GM21423 (cell line): ENCODE measurements at regions not wholly inside any gene's neighbourhood (a gene's known extent, or its start where the extent isn't known, plus 50 kb on each side); places are given as distances from the start of the nearest gene placed in this dataset.

Experiments used
- ATAC-seq: cut with Tn5 transposase; IDR thresholded peaks from one replicate; pipeline ENCODE4 v1.9.1; 2021; ENCODE audit warnings: mild to moderate bottlenecking, moderate library complexity; ENCODE audit not compliant: unreplicated experiment

DNA sequence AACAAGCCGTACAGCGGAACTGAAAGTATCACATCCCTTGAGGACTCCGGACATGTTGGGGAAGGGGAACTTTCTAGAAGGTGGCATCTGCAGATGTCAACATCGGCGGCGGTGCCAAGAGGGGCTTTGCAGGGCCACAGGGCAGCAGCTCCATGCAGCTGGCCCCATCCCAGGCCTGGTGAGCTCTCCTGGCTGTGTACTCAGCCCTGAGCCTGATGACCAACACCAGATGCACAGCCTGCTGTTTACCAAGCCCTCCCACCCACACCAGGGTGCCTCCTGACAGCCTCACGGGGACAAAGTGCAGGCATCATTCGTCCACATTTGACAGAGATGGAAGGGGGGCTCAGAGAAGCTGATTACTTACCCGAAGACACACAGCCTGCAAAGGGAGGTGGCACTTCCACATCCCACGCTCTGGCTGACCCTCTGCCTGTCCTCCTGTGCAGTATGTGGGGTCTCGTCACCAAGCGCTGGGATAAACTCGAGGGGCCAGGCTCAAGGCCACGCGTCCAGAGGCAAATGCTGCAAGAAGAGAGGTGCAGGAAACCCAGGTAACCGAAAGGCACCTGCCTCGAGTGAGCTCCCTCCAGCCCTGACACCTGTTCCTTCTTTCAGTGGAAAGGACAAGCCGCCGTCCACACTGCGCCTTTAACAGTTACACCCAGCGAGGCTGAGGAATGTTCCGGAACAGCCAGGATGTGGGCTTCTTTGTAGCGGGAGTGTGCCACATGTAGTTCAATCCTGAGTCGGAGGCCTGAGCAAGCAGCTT, 69.0 kb upstream of the ASAP2 start:
- no peak for ATAC-seq

DNA sequence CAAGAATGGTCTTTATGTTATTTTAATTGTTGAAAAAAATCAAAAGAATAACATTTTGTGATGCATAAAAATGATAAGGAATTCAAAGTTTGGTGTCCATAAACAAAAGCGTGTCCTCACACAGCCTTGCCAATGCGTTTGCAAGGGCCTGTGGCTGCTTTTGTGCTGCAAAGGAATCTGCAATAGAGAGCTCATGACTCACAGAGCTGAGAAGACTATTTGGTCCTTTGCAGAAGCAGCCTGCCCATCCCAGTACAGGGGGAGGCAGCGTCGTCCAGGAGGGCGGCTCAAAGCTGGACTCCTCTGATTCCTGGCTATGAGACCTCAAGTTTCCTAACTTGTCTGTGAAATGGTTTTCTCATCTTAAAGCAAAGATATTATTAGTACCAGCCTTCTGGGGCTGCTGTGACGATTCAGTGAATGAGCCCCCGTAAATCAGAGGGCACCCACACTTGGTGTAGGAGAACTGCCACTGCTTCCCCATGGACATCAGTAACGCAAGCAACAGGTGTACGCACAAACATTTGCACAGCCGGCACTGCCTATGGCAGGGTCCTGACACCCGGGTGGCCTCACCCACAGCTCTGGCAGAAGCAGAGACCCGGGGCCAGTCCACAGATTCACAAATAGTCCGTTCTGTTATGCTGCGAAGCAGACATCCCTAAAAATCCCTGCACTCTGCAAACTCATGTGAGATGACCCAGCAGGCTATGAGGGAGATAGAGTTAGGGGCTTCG, 70.6 kb upstream of the ASAP2 start:
- no peak for ATAC-seq

DNA sequence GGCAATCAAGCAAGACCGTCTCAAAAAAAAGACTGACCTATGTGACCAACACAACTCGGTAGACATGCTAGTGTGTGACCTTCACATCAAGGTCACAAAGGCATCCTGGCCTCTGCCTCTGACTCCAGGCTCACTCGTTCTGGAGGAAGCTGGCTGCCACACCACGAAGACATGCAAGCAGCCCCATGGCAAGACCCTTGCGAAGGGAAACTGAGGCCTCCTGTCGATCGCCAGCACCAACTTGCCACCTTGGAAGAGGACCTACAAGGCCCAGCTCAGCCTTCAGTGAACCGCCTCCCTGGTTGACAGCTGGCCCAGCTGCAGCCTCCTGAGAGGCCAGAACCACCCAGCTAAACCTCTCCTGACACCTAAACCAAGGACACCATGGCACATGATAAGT, 79.3 kb upstream of the ASAP2 start:
- ATAC-seq = no peak

DNA sequence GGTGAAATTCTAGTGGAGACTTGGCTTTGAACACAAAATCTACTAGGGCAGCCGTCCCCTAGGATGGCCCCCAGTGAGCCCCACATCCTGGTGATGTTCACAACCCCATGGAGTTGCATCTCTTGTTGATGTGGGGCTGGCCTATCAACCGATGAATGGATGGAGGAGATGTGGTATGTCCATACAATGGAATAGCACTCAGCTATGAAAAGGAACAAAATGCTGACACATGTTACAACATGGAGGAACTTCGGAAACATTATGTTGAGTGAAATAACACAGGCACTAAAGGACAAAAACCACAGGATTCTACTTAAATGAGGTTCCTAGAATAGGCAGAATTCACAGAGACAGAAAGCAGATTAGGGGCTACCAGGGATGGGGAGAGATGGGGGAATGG, 80.1 kb upstream of the ASAP2 start:
- ATAC-seq = no peak

DNA sequence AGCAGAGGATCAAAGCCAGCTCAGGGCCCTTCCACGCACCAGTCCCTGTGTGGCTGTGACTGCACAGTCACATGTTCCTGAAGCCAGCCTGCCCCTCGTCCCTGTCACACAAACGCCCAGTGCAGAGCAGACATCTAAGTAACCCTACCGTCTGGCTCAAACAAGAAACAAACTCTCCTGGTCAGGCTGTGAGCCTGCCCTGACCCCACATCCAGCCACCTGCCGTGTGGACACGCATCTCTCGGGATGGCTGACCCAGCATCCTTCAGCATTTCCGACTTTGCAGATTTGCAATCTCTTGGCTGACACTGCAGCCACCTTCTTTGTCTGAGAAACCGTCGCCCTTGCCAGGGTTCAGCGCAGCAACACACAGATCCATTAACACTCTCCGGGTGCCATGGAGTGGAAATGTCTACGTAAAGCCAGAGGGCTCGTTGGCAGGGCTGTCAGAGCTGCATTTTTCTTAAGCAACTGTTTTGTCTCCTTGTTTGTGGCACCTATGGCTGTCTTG, 82.3 kb upstream of the ASAP2 start:
- ATAC-seq = no peak

DNA sequence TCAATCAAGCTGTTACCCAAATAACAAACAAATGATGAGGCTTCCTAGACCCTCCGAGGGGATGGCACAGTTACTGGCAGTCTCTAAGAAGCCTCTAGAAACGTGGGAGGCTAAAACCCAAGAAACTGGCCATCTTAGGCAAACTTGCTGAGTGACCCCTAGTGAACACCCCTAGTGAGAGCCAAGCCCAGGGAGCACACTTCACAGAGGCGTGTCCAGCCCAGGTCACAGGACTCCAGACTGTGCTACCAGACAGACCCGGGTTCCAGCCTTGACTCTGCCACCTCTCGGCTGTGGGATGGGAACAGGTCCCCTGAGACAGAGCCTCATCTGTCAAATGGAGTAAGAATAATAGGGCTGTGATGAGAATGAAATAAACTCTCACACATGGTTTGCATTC, 83.5 kb upstream of the ASAP2 start:
- no peak for ATAC-seq

DNA sequence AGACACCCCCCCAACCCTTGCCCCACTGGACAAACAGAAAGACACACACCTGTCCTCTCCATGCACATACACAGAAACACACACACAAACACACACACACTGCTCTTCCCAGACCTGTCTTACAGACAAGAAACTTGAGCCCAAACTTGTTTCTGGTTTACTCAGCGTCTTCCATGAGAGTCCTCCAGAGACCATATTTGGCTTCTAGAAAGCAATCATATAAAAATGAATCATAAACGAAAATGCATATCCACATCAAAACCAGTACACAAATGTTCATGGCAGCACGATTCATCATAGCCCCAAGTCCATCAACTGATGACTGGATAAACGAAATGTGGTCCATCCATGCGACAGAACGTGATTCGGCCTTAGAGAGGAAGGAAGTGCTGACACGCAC, 84.2 kb upstream of the ASAP2 start:
- ATAC-seq = no peak

DNA sequence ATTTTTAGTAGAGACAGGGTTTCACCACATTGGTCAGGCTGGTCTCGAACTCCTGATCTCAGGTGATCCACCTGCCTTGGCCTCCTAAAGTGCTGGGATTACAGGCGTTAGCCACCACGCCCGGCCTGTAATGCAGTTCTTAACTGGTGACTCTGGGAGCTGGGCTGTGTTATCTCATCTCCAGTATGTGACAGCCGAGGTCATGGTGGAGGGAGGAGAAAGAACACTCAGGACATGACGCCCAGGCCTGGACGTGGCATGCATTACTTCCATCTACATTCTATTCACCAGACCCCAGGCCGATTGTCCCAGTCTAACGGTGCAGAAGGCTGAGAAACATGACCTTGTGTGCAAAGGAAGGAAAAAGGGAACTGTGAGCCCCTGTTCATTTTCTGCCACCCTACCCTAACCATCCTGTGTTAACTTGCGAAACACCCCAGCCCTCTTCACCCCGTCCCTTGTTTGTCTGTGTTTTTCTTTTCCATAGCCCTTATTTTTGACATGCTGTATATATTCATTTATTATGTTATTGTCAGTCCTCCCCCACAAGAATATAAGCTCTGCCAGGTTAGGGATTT, 88.1 kb upstream of the ASAP2 start:
- no peak for ATAC-seq

DNA sequence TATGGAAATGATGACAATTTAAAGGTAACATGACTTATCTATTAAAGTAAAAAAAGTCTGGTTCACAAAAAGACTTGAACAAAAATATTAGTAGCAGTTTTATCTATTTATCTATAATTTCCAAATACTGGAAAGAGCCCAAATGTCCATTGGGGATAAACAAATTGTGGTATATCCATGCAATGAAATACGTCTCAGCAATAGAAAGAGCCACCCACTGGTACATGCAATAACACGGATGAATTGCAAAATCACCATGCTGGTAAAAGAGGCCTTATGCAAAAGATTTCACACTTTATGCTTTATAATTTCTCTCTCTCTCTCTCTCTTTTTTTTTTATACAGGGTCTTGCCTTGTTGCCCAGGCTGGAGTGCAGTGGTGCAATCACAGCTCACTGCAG, 91.4 kb upstream of the ASAP2 start:
- ATAC-seq = no peak

DNA sequence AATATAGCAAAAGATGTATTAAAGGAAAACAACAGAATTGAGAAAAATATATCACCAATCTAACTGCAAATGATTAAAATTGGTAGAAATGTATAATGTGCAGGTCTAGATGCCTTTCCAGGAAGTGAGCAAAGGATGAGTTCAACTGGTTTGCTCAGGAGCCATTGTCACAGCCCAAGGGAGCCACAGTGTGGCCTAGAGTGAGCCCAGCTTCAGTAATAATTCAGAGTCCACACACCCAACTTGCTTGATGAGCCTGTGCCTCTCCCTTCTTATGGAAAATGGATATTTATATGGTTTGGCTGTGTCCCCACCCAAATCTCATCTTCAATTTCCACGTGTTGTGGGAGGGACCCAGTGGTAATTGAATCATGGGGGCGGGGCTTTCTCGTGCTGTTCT, 92.2 kb upstream of the ASAP2 start:
- ATAC-seq = no peak

DNA sequence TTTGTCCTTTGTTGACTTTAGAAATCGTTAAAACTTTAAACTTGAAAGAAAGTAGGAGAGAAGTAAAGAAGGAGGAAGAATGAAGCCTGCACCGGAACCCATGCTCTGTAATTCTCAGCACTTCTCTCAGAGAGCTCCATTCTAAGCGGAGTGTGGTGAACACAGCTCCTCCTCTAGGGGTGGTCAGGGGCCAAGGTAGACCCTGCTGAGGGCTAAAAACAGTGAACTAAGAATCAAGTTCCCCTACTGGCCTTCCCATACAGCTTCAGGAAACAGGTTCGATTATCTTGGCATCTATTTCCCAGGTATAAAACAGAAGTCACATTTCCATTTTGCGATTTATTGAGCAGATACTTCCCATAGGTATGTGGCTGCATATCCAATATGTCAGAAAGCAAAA, 92.7 kb upstream of the ASAP2 start:
- no peak for ATAC-seq

DNA sequence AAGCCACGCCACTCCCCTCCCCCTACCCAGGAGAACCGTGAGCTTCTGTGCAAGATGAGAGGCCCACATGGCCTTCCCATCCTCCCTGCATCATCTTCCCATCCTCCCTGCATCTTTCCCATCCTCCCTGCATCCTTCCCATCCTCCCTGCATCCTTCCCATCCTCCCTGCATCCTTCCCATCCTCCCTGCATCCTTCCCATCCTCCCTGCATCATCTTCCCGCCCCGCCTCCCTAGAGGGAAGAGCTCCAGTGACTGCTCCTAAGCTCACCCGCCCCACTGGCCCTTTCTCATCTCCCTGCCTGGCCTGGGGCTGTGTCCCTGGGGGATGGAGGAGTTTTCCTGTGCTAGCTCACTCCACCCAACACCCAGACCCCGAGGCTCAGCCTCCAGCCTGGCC, 93.3 kb upstream of the ASAP2 start:
- no peak for ATAC-seq

DNA sequence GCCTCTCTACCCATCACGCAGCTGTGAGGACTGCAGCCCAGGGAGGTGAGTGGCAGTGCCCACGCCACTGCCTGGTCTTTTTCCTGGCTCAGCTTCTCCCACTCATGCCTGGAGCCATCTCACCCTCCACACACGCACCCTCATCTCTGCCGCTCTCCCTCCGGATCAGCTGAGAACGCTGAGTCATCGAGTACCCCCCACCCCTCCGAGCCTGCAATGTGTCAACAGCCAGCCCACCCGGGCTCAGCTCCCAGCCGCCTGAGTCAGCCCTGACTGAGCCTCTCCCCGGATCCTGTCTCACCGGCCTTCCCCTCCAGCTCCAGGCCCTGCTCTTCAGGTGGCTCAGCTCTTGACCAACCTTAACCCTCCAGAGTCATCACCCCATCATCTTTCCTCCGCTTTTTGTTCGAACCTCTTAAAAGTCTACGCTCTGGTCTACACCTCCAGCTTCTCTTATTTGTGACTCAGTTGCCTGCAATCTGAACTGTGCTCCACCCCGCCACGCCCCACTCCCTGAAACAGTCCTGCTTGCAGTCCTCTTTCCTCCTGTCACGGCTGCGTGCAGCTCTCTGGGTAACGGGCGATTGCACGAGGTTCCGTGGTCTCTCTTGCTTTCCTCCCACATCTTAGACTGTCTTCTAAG, 94.4 kb upstream of the ASAP2 start:
- no peak for ATAC-seq

DNA sequence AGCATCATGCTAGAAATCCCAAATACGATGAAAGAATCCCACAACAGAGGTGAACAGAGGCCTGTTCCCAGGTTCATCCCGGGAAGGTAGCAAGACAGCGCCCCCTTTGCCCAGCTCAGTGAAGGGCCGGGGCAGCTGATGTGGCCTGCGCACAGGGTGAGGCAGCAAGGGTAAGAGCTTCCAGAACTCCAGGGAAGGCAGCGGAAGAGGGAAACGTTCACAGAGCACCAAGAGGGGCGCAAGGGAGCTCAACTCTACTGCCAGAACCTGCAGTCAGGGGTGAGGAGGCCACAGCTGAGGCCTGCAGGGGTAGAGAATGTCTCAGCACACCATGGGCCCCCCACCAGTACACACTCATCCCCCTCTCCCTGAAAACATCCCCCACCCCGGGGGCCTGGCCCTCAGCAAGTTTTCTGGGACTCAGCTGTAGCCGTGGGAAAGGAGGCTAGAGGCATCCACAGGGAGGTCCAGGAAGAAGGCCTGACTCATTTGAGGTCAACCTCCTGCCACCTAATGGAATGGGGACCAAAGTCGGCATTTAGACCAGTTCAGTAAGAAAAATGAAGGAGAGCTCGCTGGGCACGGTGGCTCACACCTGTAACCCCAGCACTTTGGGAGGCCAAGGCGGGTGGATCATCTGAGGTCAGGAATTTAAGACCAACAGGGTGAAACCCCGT, 95.6 kb upstream of the ASAP2 start:
- ATAC-seq = no peak

DNA sequence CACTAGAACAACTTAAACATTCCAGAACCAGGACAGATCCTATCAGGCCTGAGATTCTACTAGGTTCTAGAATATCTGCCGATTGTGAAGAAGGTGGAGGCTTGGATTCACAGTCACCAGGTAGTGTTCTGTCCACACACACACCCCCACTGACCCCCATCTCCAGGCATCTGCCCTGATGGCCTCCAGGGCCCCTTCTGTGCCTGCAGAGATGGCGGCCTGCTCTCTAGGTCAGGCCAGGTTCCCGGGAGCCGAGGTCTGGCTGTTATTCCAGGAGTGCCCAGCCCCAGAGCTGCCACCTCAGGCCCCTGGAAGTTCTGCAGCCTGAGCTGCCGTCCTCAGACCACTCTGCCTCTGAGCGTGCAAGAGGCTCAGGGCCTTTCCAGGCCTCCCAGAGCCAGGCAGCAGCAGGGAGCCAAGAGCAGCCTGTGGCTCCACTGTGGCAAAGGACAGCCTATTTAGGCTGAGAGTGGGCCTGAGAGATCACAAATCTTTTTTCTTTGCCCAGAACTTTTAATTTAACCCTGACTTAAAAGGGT, 96.2 kb upstream of the ASAP2 start:
- no peak for ATAC-seq

DNA sequence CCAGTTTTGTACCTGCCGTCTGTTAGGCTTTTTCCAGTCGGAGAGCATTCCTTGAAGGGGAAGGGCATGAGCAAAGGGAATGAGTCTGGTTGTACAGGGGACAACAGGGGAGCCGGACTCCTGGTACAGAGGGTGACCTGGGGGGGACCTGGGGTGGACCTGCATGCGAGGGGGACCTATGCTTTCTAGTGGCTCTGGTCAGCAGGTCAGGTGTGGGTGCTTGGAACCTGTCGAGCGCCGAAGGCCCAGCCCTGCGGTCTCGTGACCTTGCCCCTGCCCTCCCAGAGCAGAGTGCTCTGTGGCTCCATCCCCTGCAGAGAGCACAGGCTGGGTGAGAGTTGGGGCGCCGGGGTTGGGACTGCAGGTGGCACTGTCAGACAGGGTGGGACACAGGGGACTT, 96.7 kb upstream of the ASAP2 start:
- no peak for ATAC-seq

DNA sequence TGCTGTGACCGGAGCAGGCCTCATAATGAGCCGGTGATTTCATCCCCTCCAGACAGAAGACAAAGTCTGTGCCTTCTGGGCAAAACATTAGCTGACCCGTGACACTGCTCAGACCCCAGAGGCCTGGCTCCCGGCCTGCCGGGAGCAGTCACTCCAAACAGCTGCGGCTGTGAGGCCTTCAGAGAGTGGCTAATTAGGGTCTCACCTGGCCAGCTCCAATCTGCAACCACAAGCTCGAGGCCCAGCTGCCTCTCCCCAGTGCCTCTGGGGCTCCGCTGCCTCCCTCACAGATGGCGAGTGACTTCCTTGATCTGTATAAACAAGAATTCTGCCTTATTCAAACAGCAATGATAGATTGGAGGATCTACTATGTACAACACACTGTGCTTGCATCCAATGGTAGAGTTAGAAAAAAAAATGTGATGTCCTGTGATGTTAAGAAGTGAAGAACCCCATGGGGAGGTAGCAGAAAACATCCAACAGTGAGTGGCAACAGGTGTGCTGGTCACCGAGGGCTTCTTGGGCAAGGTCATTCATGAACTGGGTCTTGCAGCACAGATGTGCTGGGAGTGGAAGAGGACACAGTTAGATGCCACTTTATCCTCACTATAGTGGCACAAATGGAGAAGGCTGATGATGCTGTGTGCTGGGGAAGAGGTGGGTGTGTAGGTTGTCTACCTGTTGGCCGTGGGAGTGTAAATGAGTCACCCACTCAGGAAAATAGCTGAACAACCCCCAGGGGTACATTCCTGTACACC, 98.2 kb upstream of the ASAP2 start:
- no peak for ATAC-seq

DNA sequence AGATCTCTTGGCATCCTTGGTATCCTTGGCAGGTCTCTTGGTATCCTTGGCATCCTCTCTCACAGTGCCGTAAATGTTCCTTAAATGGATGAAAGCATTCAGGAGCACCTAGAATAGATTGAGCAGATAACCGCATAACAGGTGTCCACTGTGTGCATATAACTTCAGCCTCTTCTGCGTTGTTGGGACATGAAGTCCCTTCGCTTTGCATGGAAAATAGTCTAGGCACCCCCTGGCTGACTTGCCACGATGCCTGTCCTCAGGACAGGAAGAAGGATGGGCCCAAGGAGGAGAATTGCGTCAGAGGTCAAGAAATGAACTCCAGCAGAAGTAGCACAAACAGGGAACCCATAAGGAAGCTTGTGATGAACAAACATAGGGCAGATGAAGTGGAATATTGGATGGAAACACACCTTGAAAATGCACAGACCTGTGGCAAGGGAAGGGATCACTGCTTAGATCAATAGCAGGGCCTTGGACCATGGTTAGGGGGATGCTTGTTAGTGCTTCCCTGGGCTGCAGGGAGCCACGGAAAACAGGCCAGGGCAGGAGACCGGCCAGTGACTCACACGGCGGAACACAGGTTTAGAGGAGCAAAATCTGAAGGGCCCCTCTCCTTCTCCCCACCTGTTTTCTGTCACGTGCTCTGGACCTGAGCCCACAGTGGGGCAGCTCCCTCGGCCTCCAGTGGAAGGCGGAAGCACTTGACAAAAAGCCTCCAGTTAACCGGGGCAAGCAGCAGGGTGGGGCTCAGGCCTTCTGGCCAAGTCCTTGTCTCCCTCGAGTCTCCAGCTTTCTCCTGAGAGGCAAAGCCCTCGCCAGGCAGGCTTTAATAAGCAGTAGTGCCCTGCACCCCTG, 99.2 kb upstream of the ASAP2 start:
- no peak for ATAC-seq
